K562 (cell line): ENCODE measurements at regions not wholly inside any gene's neighbourhood (a gene's known extent, or its start where the extent isn't known, plus 50 kb on each side); places are given as distances from the start of the nearest gene placed in this dataset.

Source experiments
- ATAC-seq: fragments of 200-7000 bp; cut with Tn5 transposase; 3 replicates; pipeline ENCODE4 v1.9.1; 2020; ENCODE audit warnings: moderate library complexity
- BruUV-seq: library from RNA; stranded (reverse); fragments of 400-500 nt; replicated peaks from 2 replicates; lab custom pipeline; 2021; lab: Mats Ljungman, UMichigan
- CTCF ChIA-PET: fragments of 300-600 bp; formaldehyde crosslinking; extraction: SDS; loops from one replicate; lab custom pipeline; 2021; ENCODE audit warnings: low intra/inter-chr PET ratio; lab: Yijun Ruan, JAX
- POLR2A ChIA-PET: fragments of 300-600, 350-650 bp; sonication (Branson Sonifier 250); formaldehyde crosslinking; extraction: SDS; loops from one replicate; lab custom pipeline; 2021; ENCODE audit warnings: antibody characterized with exemption, inconsistent platforms; lab: Yijun Ruan, JAX
- DNase-seq, 4 experiments: peaks; one replicate each; pipeline versions ENCODE4 v3.0.0 to v3.0.0-alpha.2; 2011 to 2018; ENCODE audit warnings: low spot score in 3 of 4, mixed read lengths in 3 of 4; ENCODE audit errors: extremely low read depth in 1 of 4
- FAIRE-seq: peaks from 2 replicates; lab custom pipeline; 2011; peaks lifted over from hg19 to GRCh38; lab: Jason Lieb, UNC
- H2AFZ ChIP-seq: 2 replicates; pipeline ENCODE4 v1.6.0; 2011; ENCODE audit warnings: low read depth, low read length, control low read depth, inconsistent platforms
- H3K27ac ChIP-seq: fragments of 200-600 bp; 3 replicates; pipeline ENCODE4 v1.8.0; 2011; ENCODE audit warnings: low read depth, mild to moderate bottlenecking, control low read depth, inconsistent platforms, low read length, moderate library complexity, mixed read lengths; ENCODE audit errors: extremely low read depth
- H3K27me3 ChIP-seq, 2 experiments: fragments of 300-600 bp in 1 of 2; 2 replicates in 1 of 2; 3 replicates in 1 of 2; pipeline versions ENCODE4 v1.6.0 to v1.8.0; 2011; ENCODE audit warnings: inconsistent platforms in 2 of 2, low read length in 2 of 2, mild to moderate bottlenecking in 1 of 2, mixed read lengths in 1 of 2, moderate library complexity in 1 of 2; ENCODE audit not compliant: control insufficient read depth in 2 of 2, insufficient read depth in 2 of 2
- H3K36me3 ChIP-seq: fragments of 300-600 bp; 3 replicates; pipeline ENCODE4 v1.8.0; 2011; ENCODE audit warnings: mild to moderate bottlenecking, low read length, inconsistent platforms; ENCODE audit not compliant: control insufficient read depth, insufficient read depth
- H3K4me1 ChIP-seq, 2 experiments: fragments of 200-600 bp in 1 of 2; replicated peaks in 1 of 2; 2 replicates in 1 of 2; 3 replicates in 1 of 2; pipeline versions ENCODE4 v1.5.1 to v1.8.0; 2011; ENCODE audit warnings: inconsistent platforms in 2 of 2, low read length in 2 of 2, mild to moderate bottlenecking in 1 of 2, mixed read lengths in 1 of 2, moderate library complexity in 1 of 2; ENCODE audit not compliant: control insufficient read depth in 2 of 2, insufficient read depth in 2 of 2
- H3K4me2 ChIP-seq: 2 replicates; pipeline ENCODE4 v1.6.1; 2011; ENCODE audit warnings: low read length, control low read depth, inconsistent platforms, mixed read lengths; ENCODE audit not compliant: insufficient read depth
- H3K4me3 ChIP-seq: fragments of 200-600 bp; sonication (generic), shearing (Covaris generic); 2 replicates; pipeline ENCODE4 v1.5.1; 2016; ENCODE audit warnings: control low read depth, inconsistent platforms
- H3K79me2 ChIP-seq: fragments of 200-600 bp; 3 replicates; pipeline ENCODE4 v1.8.0; 2011; ENCODE audit warnings: low read length, inconsistent platforms; ENCODE audit not compliant: control insufficient read depth, insufficient read depth
- H3K9ac ChIP-seq, 2 experiments: 2 replicates each; pipeline versions ENCODE4 v1.6.0 to v1.6.1; 2011; ENCODE audit warnings: low read depth in 2 of 2, low read length in 2 of 2, control low read depth in 1 of 2, inconsistent platforms in 1 of 2, mild to moderate bottlenecking in 1 of 2, mixed read lengths in 1 of 2; ENCODE audit not compliant: insufficient read depth in 1 of 2
- H3K9me1 ChIP-seq: one replicate; pipeline ENCODE4 v1.6.0; 2011; ENCODE audit warnings: inconsistent platforms, mild to moderate bottlenecking, low read length, moderate library complexity; ENCODE audit not compliant: control insufficient read depth, insufficient read depth
- H3K9me3 ChIP-seq: replicated peaks from 2 replicates; pipeline ENCODE4 v1.5.1; 2011; ENCODE audit warnings: low read depth, low read length, inconsistent platforms; ENCODE audit not compliant: control insufficient read depth, insufficient read depth
- H4K20me1 ChIP-seq: replicated peaks from 2 replicates; pipeline ENCODE4 v1.6.1; 2011; ENCODE audit warnings: low read length, inconsistent platforms, mixed read lengths; ENCODE audit not compliant: control insufficient read depth, insufficient read depth
- CCAR2 ChIP-seq: fragments of 200-400 bp; formaldehyde crosslinking; IDR thresholded peaks from 2 replicates; pipeline ENCODE4 v1.6.1; 2017; ENCODE audit warnings: mild to moderate bottlenecking, low read depth, low read length
- CLOCK ChIP-seq: fragments of 250-450 bp; sonication (Bioruptor Pico); IDR thresholded peaks from 2 replicates; pipeline ENCODE4 v1.4.0; 2020; ENCODE audit warnings: mild to moderate bottlenecking, moderate library complexity, borderline replicate concordance
- CREB1 ChIP-seq, 2 experiments: sonication (generic) in 1 of 2; formaldehyde crosslinking in 1 of 2; IDR thresholded peaks; 2 replicates each; pipeline versions ENCODE4 v1.6.1 to v1.8.0; 2012 to 2022; ENCODE audit warnings: inconsistent platforms in 1 of 2, mild to moderate bottlenecking in 1 of 2, missing genetic modification reagents in 1 of 2, moderate library complexity in 1 of 2
- ELF2 ChIP-seq: fragments of 250-450 bp; sonication (Bioruptor Pico); IDR thresholded peaks from 2 replicates; pipeline ENCODE4 v1.5.0; 2021; ENCODE audit warnings: mild to moderate bottlenecking
- ETV1 ChIP-seq: fragments of 450-650 bp; conservative IDR thresholded peaks from 2 replicates; pipeline ENCODE4 v1.6.1; 2016; ENCODE audit warnings: missing genetic modification characterization, control low read depth, low read depth, missing compliant biosample characterization
- HNRNPLL ChIP-seq: fragments of 200-400 bp; formaldehyde crosslinking; IDR thresholded peaks from 2 replicates; pipeline ENCODE4 v1.6.1; 2017; ENCODE audit warnings: low read length, low read depth, mild to moderate bottlenecking; ENCODE audit not compliant: poor library complexity, severe bottlenecking
- HOXB6 ChIP-seq: fragments of 250-450 bp; sonication (Bioruptor Pico); IDR thresholded peaks from 2 replicates; pipeline ENCODE4 v1.5.1; 2022; ENCODE audit warnings: mild to moderate bottlenecking, borderline replicate concordance
- MAZ ChIP-seq, 2 experiments: fragments of 450-650 bp in 1 of 2; sonication (generic) in 1 of 2; formaldehyde crosslinking; IDR thresholded peaks in 1 of 2; conservative IDR thresholded peaks in 1 of 2; 2 replicates each; pipeline versions ENCODE4 v1.4.0 to v1.5.0; 2020; ENCODE audit warnings: mild to moderate bottlenecking in 1 of 2, missing genetic modification reagents in 1 of 2
- STAT5B ChIP-seq: fragments of 250-450 bp; sonication (Bioruptor Pico); IDR thresholded peaks from 2 replicates; pipeline ENCODE4 v1.8.0; 2021; ENCODE audit warnings: mild to moderate bottlenecking, inconsistent platforms
- ZNF436 ChIP-seq: fragments of 250-450, 450-650 bp; sonication (Bioruptor Pico); formaldehyde crosslinking; IDR thresholded peaks from 2 replicates; pipeline ENCODE4 v1.7.0; 2020; ENCODE audit warnings: mild to moderate bottlenecking
- ZNF511 ChIP-seq: sonication (generic); formaldehyde crosslinking; IDR thresholded peaks from 2 replicates; pipeline ENCODE4 v1.8.0; 2022; ENCODE audit warnings: mild to moderate bottlenecking, missing genetic modification reagents
- ZNF589 ChIP-seq: fragments of 200-800 bp; sonication (Bioruptor generic); IDR thresholded peaks from 2 replicates; pipeline ENCODE4 v1.6.1; 2016; ENCODE audit warnings: low read depth, missing genetic modification characterization, missing compliant biosample characterization
- ZNF695 ChIP-seq: fragments of 450-650 bp; formaldehyde crosslinking; IDR thresholded peaks from 2 replicates; pipeline ENCODE4 v1.4.0; 2020; ENCODE audit warnings: mild to moderate bottlenecking, moderate library complexity
- ZNF79 ChIP-seq: fragments of 250-450 bp; sonication (Bioruptor Pico); IDR thresholded peaks from 2 replicates; pipeline ENCODE4 v1.4.0; 2020; ENCODE audit warnings: low read depth, mild to moderate bottlenecking, moderate library complexity
- WGBS: fragments of 100-300 bp; shearing (Covaris generic); methylation state at CpG from one replicate; pipeline ENCODE4 v1.1.6; 2016; ENCODE audit warnings: low coverage, mixed read lengths; ENCODE audit not compliant: insufficient coverage; ENCODE audit errors: missing lambda C conversion rate; 5-methylcytosine and 5-hydroxymethylcytosine counted together
- in situ Hi-C: fragments of 300-500 bp; cut with MboI; formaldehyde crosslinking; loops from 4 replicates; pipeline ENCODE4 v1.15.0; 2018; ENCODE audit warnings: inconsistent platforms, mixed read lengths
- intact Hi-C: fragments of 100-400 bp; cut with micrococcal nuclease; formaldehyde crosslinking; loops from 2 replicates; pipeline ENCODE4 v1.14.2; 2022

GRCh38 chr10:78543031-78543748 lies 509.5 kb downstream of the RPS24 start:
- Histone ChIP-seq H3K9me1 (no peaks in the 10 kb centered on the region), H4K20me1 (no peaks in the 10 kb centered on the region), H3K4me3 (no peak overlapping the region), H3K4me2 (no peak overlapping the region), H3K9me3 (no peaks in the 10 kb centered on the region), H3K79me2 (no peaks in the 10 kb centered on the region), H3K9ac (no peak overlapping the region), H3K4me1 (no peaks in the 10 kb centered on the region), H3K27me3 (peaks cover 2 to 24% of the 10 kb centered on the region in 2 experiments; a peak in 3 of 5 replicates), H3K27ac (no peak overlapping the region), H3K36me3 (no peaks in the 10 kb centered on the region), H2AFZ (no peak overlapping the region)
- 0% methylated on average over 9 of the region's 9 CpGs for WGBS
- POLR2A ChIA-PET, result no interaction called here
- ATAC-seq (no peak), FAIRE-seq (no peak), DNase-seq (no peak)
- CTCF ChIA-PET, result no interaction called here
- intact Hi-C loops (no loop called here), in situ Hi-C loops (no loop called here)
- BruUV-seq, result no TSS peak
- TF ChIP-seq ZNF436 (CRISPR knock-in tag), result no peak
- TF ChIP-seq HOXB6 (CRISPR knock-in tag), result no peak
- no peak for TF ChIP-seq CLOCK
- no peak for TF ChIP-seq ELF2 (CRISPR knock-in tag)
- no peak for TF ChIP-seq ZNF511 (CRISPR knock-in tag)
- TF ChIP-seq HNRNPLL, result no peak
- no peak for TF ChIP-seq MAZ (CRISPR knock-in tag; conservative IDR thresholded peaks at IDR 0.05 in 1 of 2, IDR thresholded peaks at IDR 0.05 in 1 of 2)
- no peak for TF ChIP-seq ZNF79
- no peak for TF ChIP-seq ZNF695 (CRISPR knock-in tag)
- TF ChIP-seq CREB1 (IDR thresholded peaks at IDR 0.05), result no peak
- TF ChIP-seq CREB1 (CRISPR knock-in tag; IDR thresholded peaks at IDR 0.05), result no peak
- no peak for TF ChIP-seq STAT5B (CRISPR knock-in tag)
- TF ChIP-seq ETV1 (tag), result no peak
- no peak for TF ChIP-seq ZNF589
- TF ChIP-seq CCAR2, result no peak
